NCI-H146 (cell line): ENCODE measurements at regions not wholly inside any gene's neighbourhood (a gene's known extent, or its start where the extent isn't known, plus 50 kb on each side); places are given as distances from the start of the nearest gene placed in this dataset.
"Not testable (repeated sequence)": the region's sequence is repeated elsewhere in the genome, so short reads cannot be mapped to it uniquely, and the experiment has no call there.

ENCODE experiments used
- DNase-seq: peaks from one replicate; lab custom pipeline; 2025; lab: John Stamatoyannopoulos, UW

DNA sequence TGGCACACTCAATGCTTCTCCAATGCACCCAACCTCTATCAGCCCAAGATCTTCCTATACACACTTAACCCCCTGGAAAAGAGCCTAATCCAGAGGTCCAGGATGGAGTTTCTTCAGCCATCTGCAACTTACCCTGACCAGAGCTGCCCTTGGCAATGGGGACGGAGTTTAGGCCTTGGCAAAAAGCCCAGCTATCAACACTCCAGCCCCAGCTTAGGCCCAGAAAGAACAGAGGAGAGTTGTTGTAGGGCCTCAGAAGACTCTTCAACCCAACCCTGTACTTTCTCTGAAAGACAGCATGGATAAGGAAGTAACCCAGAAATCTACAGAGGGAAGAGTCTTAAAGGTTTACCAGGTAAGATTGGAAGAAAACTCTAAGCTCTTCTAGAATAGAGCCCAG, 219.3 kb upstream of the PELI2 start:
- DNase-seq = no peak

DNA sequence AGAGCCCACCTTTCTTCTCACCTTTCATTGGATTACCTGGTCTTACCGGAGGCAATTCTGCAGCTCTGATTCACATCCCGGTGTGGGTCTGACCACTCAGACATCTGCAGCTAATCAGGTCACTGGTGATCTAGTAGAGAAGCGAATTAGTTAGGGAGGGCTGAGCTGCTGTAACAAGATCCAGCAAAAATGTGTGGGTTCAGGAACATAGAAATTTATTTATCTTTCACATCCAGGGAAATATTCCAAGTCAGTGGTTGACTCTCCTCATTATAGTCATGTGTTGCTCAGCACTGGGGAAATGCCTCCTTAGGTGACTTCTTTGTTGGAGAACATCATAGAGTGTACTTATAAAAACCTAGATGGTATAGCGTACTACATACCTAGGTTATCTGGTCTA, 218.7 kb upstream of the PELI2 start:
- DNase-seq = no peak

DNA sequence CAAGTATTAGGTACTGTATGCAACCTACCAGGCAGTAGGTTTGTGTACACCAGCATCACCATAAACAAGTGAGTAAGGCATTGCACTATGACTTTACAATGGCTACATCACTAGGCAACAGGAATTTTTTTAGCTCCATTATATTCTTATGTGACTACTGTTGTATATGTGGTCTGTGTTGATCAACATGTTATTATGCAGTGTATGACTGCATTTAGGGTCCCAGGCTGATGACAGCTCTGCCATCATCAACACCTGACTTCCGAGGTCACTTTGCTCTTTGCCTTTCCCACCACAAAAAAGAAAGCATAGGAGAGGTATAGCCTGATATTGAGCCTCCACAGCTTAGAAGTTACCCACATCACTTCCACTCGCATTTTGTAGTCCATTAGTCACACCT, 217.5 kb upstream of the PELI2 start:
- DNase-seq = no peak

- DNase-seq = no peak
Observed at GRCh38 chr14:55901291-55901690, 216.9 kb upstream of the PELI2 start.

GRCh38 chr14:55902241-55902640, 216.0 kb upstream of the PELI2 start:
- DNase-seq = no peak

DNA sequence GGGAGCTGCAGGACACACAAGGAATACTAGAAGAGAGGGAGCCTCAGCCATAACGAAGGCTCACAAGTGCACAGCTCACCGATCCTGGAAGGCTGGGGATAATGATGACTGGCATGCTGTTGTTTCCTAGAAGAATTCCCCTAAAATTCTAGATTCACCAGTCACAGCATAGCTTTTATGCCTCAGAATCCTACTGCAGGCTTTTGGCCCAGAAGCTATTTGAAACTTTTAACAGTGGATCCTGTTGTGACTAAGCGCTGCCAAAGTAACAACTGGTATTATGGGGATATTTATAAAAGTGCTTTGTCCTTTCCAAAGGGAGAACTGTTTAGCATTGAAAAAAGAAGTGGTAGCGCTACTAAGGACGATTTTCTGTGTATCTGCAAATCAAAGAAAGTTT, 214.1 kb upstream of the PELI2 start:
- DNase-seq = no peak

GRCh38 chr14:55908106-55908505, 210.1 kb upstream of the PELI2 start:
- DNase-seq = no peak

GRCh38 chr14:55909879-55910278, 208.3 kb upstream of the PELI2 start:
- no peak for DNase-seq

GRCh38 chr14:55910601-55911243, 207.5 kb upstream of the PELI2 start:
- no peak for DNase-seq

GRCh38 chr14:55911776-55912175, 206.4 kb upstream of the PELI2 start:
- DNase-seq = no peak

DNA sequence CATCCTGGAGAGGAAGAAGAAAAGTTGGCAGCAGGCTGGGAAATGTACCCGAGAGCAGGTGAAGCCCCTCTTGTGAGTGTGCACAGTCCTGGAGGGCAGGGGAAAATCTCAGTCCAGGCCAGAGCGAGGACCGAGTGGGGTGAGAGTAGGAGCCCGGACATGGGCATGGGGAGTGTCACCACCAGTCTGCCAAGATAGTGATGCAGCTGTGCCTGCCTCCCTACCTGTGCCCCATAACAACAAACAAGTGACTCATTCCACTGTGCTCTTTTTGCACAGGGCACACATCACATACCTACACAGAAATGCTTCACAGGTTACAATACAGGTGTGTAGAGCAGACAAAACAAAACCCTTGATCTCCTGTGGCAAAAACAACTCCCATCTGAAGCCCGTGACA, 205.9 kb upstream of the PELI2 start:
- no peak for DNase-seq

DNA sequence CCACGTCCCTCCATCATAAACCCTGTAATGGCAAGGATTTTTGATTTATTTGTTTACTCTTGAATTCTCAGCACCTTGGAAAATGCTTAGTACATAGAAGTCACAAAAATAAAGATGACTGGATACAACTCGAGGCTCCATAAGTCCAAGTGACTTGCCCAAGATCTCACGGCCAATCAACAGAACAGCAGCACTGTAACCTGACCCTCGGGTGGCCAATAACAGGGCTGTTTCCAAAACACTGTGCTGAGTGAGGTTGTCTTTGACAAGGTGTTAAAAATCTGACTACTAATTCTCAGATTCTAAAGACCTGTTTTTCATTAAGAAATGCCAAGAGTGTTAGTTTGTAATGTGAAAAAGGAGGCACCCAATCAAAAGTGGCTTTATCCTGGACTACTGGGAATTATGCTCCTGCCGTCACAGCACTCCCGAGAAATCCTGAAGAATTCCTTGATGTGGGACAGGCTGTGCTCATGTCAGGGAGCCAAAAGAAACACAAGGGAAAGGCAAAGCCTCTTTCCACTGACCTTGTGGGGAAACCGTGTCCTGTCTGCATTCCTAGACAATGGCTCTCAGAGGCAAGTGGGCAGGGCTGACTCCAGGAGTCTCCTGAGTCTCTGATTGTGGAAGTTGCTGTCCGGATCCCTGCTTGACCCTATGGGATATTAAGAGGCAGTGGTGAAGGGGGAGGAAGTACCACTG, 204.7 kb upstream of the PELI2 start:
- DNase-seq = no peak

GRCh38 chr14:55914771-55915170, 203.4 kb upstream of the PELI2 start:
- DNase-seq = no peak

GRCh38 chr14:55915456-55915855, 202.8 kb upstream of the PELI2 start:
- no peak for DNase-seq

GRCh38 chr14:55919800-55920199, 198.4 kb upstream of the PELI2 start:
- DNase-seq = not testable (repeated sequence)

DNA sequence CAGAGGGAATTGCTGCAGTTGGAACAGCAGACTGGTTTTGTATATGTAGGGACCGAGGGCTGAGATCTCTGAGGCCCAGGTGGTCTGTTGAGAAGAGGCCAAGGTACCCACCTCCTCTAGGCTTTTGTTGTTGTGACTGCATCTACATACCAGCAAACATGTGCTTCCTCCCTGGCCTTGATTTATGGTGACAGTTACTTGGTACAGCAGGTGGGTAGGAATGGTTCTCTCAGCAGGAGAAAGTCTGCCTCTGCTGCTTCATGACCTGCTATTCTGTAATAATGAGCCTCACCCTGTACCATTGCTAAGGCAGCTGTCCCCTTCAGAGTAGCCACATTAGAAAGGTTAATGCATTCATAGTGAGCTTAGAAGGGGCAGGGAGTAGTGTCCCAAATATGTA, 196.7 kb upstream of the PELI2 start:
- DNase-seq = peak; percentile 81

- peak; percentile 93 for DNase-seq
Observed at GRCh38 chr14:55926007-55926406, 192.2 kb upstream of the PELI2 start.

GRCh38 chr14:55927028-55927427, 191.2 kb upstream of the PELI2 start:
- peak; percentile 38 for DNase-seq

- no peak for DNase-seq
Observed at GRCh38 chr14:55928276-55928675, 189.9 kb upstream of the PELI2 start.

DNA sequence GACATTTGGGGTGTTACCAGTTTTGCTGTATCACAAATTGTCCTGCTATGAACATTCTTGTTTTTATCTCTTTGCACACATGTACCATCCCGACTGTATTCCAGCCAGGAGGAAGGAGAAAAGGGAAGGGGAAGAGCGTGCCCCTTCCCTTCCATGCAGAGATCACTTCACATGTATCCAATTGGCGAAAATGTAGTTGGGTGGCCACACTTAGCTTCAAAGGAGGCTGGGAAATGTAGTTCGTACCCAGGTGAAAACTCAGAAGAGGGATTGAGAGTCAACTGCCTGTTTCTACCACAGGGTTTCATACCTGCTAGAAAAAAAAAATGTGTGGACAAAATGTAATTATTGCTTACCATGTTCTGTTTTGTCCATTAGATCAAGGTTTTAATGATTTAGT, 189.1 kb upstream of the PELI2 start:
- no peak for DNase-seq

DNA sequence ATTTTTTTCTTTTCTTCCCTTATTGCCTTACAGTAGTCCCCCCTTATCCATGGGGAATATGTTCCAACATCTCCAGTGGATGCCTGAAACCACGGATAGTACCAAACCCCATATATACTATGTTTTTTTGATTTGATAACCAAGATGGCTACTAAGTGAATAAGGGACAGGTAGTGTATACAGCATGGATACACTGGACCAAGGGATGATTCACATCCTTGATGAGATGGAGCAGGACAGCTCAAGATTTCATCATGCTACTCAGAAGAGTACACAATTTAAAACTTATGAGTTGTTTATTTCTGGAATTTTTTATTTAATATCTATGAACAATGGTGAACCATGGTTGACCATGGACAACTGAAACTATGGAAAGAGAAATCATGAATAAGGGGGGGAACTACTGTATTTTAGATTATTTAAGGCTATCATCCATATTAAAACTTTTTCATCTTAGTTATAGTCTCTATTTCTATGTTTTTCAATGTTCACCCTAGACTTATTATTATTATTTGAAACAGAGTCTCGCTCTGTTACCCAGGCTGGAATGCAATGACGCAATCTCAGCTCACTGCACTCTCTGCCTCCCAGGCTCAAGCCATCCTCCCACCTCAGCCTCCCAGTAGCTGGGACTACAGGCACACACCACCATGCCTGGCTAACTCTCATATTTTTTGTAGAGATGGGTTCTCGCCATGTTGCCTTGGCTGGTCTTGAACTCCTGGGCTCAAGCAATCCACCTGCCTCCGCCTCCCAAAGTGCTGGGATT, 188.0 kb upstream of the PELI2 start:
- DNase-seq = no peak

DNA sequence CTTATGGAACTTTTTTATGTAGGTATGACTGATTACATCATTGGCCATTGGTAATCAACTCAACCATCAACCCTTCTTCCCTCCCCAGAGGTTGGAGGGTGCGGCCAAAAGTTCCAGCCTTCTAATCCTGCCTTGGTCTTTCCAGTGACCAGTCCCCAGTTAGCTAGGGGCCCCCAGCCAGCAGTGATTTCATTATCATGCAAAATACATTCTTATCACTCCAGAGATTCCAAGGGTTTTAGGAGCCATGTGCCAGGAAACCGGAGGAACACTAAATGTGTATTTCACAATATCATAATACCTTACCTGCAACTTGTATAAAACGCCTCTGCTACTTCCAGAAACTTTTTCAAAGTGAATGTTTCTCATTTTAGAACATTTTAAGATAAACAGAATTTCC, 181.5 kb upstream of the PELI2 start:
- no peak for DNase-seq

- DNase-seq = no peak
Observed at GRCh38 chr14:55938249-55938791, 179.9 kb upstream of the PELI2 start.
